ENCODE measurements at regions not wholly inside any gene's neighbourhood (a gene's known extent, or its start where the extent isn't known, plus 50 kb on each side); places are given as distances from the start of the nearest gene placed in this dataset.
A peak's percentile ranks its signal among the peaks of the same experiment; 100 is the strongest.

DNA sequence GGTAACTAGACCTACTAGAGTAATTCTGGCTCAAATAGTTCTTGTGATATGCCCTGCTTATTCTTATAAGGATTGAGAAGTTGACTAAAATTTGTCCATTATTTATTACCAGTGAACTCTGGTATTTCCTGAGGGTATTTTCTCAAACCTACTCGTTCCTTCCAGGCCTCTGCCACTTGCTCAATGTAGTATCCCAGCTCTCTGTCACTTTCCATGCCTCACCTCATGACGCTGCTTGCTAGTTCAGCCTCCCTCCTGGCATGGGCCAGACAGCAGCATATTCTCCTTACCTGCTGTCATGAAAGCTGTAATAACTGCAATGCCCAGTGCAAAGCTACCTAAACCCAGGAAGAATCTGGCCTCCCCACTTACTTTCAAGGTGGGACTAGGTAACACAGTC, 602.9 kb upstream of the ADAMTS5 start:
- no peak for FAIRE-seq
- TF ChIP-seq, protein P1, sequence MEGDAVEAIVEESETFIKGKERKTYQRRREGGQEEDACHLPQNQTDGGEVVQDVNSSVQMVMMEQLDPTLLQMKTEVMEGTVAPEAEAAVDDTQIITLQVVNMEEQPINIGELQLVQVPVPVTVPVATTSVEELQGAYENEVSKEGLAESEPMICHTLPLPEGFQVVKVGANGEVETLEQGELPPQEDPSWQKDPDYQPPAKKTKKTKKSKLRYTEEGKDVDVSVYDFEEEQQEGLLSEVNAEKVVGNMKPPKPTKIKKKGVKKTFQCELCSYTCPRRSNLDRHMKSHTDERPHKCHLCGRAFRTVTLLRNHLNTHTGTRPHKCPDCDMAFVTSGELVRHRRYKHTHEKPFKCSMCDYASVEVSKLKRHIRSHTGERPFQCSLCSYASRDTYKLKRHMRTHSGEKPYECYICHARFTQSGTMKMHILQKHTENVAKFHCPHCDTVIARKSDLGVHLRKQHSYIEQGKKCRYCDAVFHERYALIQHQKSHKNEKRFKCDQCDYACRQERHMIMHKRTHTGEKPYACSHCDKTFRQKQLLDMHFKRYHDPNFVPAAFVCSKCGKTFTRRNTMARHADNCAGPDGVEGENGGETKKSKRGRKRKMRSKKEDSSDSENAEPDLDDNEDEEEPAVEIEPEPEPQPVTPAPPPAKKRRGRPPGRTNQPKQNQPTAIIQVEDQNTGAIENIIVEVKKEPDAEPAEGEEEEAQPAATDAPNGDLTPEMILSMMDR (IDR thresholded peaks at IDR 0.05; ENCODE audit: insufficient read depth, missing control alignments): no peak
- DNase-seq (ENCODE audit: insufficient read length, low spot score): no peak

DNA sequence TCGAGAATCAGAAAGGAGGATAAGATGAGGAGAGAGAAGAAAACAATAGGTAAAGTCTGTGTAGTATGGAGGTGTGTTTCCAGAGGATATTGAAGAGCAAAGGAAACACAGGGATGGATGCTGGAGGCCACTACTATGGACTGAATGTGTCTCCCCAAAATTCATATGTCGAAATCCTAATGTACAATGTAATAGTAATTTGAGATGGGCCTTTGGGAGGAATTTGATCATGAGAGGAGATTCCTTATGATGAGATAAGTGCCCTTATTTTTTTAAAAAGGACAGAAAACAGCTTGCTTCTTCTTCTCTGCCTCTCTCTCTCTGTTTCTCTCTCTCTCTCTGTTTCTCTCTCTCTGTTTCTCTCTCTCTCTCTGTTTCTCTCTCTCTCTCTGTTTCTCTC, 602.2 kb upstream of the ADAMTS5 start:
- FAIRE-seq (no peak), DNase-seq (ENCODE audit: insufficient read length, low spot score) (no peak)
- TF ChIP-seq, protein P1 (IDR thresholded peaks at IDR 0.05; ENCODE audit: insufficient read depth, missing control alignments): no peak

DNA sequence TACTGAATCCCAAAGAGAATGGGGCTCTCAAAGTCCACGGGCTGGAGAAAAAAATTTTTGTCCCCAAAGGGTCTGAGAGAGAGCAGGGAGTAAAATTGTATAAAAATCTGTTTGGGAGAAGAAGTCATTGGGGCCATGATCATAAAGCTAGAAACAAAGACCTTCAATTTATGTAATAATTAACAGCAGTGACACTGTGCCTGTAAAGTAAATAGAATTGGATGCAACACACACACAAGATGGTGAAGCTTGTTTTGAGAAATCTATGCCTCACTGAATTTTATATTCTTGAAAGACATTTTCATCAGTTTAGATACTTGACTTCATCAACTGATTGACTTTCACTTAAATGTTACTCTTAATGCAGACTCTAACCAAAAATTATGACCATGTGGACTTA, 600.5 kb upstream of the ADAMTS5 start:
- TF ChIP-seq, protein P1 (IDR thresholded peaks at IDR 0.05; ENCODE audit: insufficient read depth, missing control alignments): no peak
- no peak for FAIRE-seq

DNA sequence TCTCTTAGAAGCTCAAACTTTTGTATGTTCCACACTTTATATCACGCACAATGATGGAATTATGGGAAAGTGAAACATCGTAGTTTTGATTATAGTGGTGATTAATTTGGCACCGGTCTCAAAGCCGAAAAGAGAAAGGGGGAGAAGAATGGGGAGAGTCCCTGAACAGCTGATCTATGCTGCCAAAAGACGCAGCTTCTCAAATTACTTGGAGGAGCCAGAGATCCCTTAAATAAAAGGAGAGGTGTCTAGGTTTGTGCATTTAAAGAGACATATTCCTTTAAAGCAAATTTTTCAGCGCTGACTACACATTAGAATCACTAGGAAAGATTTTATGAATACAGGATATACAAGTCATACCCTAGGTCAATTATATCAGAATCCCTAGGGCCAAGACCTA, 599.6 kb upstream of the ADAMTS5 start:
- FAIRE-seq (no peak), DNase-seq (ENCODE audit: insufficient read length, low spot score) (no peak)
- TF ChIP-seq, protein P1 (IDR thresholded peaks at IDR 0.05; ENCODE audit: insufficient read depth, missing control alignments): no peak

More for the DNA sequence above, 600.5 kb upstream of the ADAMTS5 start:
- DNase-seq (ENCODE audit: insufficient read length, low spot score): no peak

DNA sequence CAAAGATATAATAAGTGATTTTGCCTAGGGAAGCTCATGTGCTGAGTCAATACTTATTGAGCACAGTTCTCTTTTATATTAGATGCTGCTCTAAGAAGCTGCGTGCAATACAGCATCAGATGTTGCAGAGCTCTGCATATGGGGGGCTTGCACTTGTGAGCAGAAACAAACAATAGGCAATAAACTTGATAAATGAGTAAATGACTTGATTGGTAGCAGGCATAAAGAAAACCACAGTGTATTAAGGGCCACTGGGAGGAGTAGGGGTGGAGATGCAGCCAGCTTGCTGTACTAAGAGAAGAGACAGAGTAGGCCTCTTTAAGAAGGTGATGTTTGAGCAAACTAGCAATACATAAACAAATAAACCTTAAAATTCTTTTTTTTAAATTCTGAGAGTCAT, 598.5 kb upstream of the ADAMTS5 start:
- DNase-seq (ENCODE audit: insufficient read length, low spot score) (no peak), FAIRE-seq (no peak)
- TF ChIP-seq, protein P1 (IDR thresholded peaks at IDR 0.05; ENCODE audit: insufficient read depth, missing control alignments): no peak

DNA sequence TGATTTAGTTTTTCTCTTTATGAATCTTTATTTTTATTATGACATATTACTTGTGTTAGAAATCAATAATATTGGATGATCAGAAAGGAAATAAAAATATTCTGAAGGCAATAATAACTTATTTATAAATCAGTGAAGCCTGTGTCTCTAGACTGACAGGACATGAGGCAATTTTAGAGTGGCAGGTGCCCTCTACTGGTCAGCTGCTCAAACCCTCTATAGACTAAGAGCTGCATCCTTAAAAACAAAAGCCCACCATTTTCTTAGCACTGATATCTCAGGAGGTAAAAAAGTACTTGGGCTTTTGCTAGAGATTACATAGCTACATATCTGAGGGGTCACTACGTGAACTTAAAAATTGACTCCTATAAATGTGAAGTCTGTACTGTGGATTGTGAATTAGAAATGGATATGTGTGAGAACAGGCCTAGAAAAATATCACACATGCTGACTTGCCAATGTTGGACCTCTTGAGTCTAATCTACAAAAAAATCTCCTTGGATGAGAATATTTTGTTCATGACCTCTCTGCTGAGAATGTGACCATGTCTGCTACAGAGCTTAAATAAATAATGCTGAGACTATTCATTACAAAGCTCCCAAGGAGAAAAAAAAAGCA, 597.9 kb upstream of the ADAMTS5 start:
- TF ChIP-seq, protein P1 (IDR thresholded peaks at IDR 0.05; ENCODE audit: insufficient read depth, missing control alignments): peak; percentile 82
- no peak for FAIRE-seq
- DNase-seq (ENCODE audit: insufficient read length, low spot score): no peak

DNA sequence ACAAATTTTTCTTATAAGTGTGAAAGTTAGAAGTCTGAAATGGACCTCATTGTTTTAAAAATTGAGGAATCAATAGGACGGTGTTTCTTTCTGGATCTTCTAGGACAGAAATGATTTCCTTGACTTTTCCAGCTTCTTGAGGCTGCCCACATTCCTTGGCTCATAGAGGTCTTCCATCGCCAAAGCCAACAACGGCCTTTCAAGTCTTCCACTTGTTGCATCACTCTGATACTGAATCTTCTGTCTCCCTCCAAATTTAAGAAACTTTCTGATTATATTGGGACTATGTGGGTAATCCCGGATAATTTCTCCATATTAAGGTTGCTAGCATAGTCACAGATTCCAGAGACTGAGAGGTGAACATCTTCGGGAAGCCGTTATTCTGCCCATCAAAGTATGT, 595.4 kb upstream of the ADAMTS5 start:
- TF ChIP-seq, protein P1 (IDR thresholded peaks at IDR 0.05; ENCODE audit: insufficient read depth, missing control alignments): no peak

More for the DNA sequence above, 595.4 kb upstream of the ADAMTS5 start:
- FAIRE-seq (no peak), DNase-seq (ENCODE audit: insufficient read length, low spot score) (no peak)

All from D721Med (cell line).